ENCODE measurements at regions not wholly inside any gene's neighbourhood (a gene's known extent, or its start where the extent isn't known, plus 50 kb on each side); places are given as distances from the start of the nearest gene placed in this dataset.

GRCh38 chr10:105503714-105504113 lies 862.6 kb downstream of the SORCS3 start:
- Histone ChIP-seq H3K4me1 (ENCODE audit: insufficient read depth, low read length) (no peaks in the 10 kb centered on the region), H3K4me3 (ENCODE audit: low read depth in 1 of 2, low read length in 2 of 2) (no peak overlapping the region), H3K27me3 (ENCODE audit: control insufficient read depth in 1 of 2, insufficient read depth in 2 of 2, low read length in 2 of 2) (no peaks in the 10 kb centered on the region), H3K9ac (ENCODE audit: low read length) (no peak overlapping the region), H3K27ac (ENCODE audit: low read depth, low read length) (no peak overlapping the region), H3K36me3 (ENCODE audit: insufficient read depth, low read length) (no peaks in the 10 kb centered on the region), H3K9me3 (ENCODE audit: low read length) (no peaks in the 10 kb centered on the region)

GRCh38 chr10:105502058-105502457 lies 861.0 kb downstream of the SORCS3 start:
- H3K27ac ChIP-seq (ENCODE audit: low read depth, low read length): no peak overlapping the region
- H3K4me1 ChIP-seq (ENCODE audit: insufficient read depth, low read length): no peaks in the 10 kb centered on the region
- H3K9ac ChIP-seq (ENCODE audit: low read length): no peak overlapping the region
- H3K36me3 ChIP-seq (ENCODE audit: insufficient read depth, low read length): no peaks in the 10 kb centered on the region
- H3K27me3 ChIP-seq (ENCODE audit: control insufficient read depth in 1 of 2, insufficient read depth in 2 of 2, low read length in 2 of 2): no peaks in the 10 kb centered on the region
- no peak overlapping the region for H3K4me3 ChIP-seq (ENCODE audit: low read depth in 1 of 2, low read length in 2 of 2)
- no peaks in the 10 kb centered on the region for H3K9me3 ChIP-seq (ENCODE audit: low read length)

- H3K27ac ChIP-seq (ENCODE audit: low read depth, low read length): no peak overlapping the region
- no peaks in the 10 kb centered on the region for H3K27me3 ChIP-seq (ENCODE audit: control insufficient read depth in 1 of 2, insufficient read depth in 2 of 2, low read length in 2 of 2)
- no peaks in the 10 kb centered on the region for H3K9me3 ChIP-seq (ENCODE audit: low read length)
- no peak overlapping the region for H3K9ac ChIP-seq (ENCODE audit: low read length)
- no peak overlapping the region for H3K4me3 ChIP-seq (ENCODE audit: low read depth in 1 of 2, low read length in 2 of 2)
- no peaks in the 10 kb centered on the region for H3K4me1 ChIP-seq (ENCODE audit: insufficient read depth, low read length)
- no peaks in the 10 kb centered on the region for H3K36me3 ChIP-seq (ENCODE audit: insufficient read depth, low read length)
Observed at GRCh38 chr10:105494944-105495343, 853.9 kb downstream of the SORCS3 start.

DNA sequence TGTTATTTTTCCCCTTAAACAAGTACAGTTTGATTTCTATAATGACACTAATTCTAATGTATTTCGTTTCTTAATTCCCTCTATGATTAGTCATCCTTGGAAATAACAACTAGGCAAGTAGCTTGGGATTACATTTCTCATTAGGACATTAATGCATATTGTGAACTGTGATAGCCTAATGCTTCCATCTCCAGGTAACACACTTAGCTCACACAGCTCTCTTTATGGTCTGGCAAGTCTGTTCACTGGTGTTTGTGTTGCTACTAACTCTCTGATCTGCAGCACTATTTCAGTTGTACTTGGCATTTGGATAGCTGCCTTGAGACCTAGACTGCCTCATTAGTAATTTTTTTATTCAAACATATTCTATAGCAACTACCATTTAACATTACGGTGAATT lies 853.2 kb downstream of the SORCS3 start:
- H3K27ac ChIP-seq (ENCODE audit: low read depth, low read length): no peak overlapping the region
- H3K9ac ChIP-seq (ENCODE audit: low read length): no peak overlapping the region
- H3K4me3 ChIP-seq (ENCODE audit: low read depth in 1 of 2, low read length in 2 of 2): no peak overlapping the region

GRCh38 chr10:105473170-105473569 lies 832.1 kb downstream of the SORCS3 start:
- H3K27me3 ChIP-seq (ENCODE audit: control insufficient read depth in 1 of 2, insufficient read depth in 2 of 2, low read length in 2 of 2): no peaks in the 10 kb centered on the region
- no peak overlapping the region for H3K27ac ChIP-seq (ENCODE audit: low read depth, low read length)
- no peak overlapping the region for H3K4me3 ChIP-seq (ENCODE audit: low read depth in 1 of 2, low read length in 2 of 2)
- H3K9ac ChIP-seq (ENCODE audit: low read length): no peak overlapping the region
- H3K36me3 ChIP-seq (ENCODE audit: insufficient read depth, low read length): no peaks in the 10 kb centered on the region
- H3K9me3 ChIP-seq (ENCODE audit: low read length): no peaks in the 10 kb centered on the region
- no peaks in the 10 kb centered on the region for H3K4me1 ChIP-seq (ENCODE audit: insufficient read depth, low read length)

More for the DNA sequence above, 853.2 kb downstream of the SORCS3 start:
- no peaks in the 10 kb centered on the region for H3K4me1 ChIP-seq (ENCODE audit: insufficient read depth, low read length)
- no peaks in the 10 kb centered on the region for H3K36me3 ChIP-seq (ENCODE audit: insufficient read depth, low read length)
- no peaks in the 10 kb centered on the region for H3K9me3 ChIP-seq (ENCODE audit: low read length)
- H3K27me3 ChIP-seq (ENCODE audit: control insufficient read depth in 1 of 2, insufficient read depth in 2 of 2, low read length in 2 of 2): no peaks in the 10 kb centered on the region

DNA sequence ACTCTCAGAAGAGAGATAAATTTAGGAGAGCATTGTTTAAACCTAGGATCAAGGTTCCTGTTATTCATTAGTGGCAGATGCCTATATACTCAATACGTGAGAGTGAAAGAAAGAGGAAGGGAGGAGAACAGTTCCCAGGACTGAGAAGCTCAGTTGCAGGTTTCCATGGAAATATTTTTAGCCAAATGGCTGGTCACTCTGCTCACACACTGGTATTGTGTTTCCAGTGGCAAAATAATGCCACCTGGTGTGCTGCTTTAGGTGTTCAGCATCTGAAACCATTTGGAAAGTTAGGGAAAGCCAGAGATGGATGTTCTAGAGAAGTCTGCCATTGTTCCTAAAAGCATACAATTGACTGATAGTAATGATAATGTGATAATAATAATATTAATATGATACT lies 827.7 kb downstream of the SORCS3 start:
- Histone ChIP-seq H3K36me3 (ENCODE audit: insufficient read depth, low read length) (no peaks in the 10 kb centered on the region), H3K4me1 (ENCODE audit: insufficient read depth, low read length) (no peaks in the 10 kb centered on the region), H3K9me3 (ENCODE audit: low read length) (no peaks in the 10 kb centered on the region), H3K27ac (ENCODE audit: low read depth, low read length) (no peak overlapping the region), H3K4me3 (ENCODE audit: low read depth in 1 of 2, low read length in 2 of 2) (no peak overlapping the region), H3K9ac (ENCODE audit: low read length) (no peak overlapping the region), H3K27me3 (ENCODE audit: control insufficient read depth in 1 of 2, insufficient read depth in 2 of 2, low read length in 2 of 2) (no peaks in the 10 kb centered on the region)

DNA sequence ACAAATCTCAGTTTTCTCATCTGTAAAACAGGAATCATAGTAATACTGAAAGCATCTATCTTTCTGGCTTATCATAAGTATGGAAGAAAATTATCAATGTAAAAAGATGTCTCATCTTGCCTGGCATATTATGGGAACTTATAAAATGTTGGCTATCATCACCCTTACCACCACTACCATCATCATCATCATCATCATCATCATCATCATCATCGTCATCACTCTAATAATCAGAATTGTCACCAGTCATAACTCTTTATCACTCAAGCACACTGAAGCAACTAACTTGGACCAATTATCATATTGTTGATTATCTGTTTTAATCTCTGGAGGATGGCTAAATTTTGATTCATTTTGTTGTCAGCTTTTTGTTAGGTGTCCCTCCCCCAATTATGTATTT lies 825.4 kb downstream of the SORCS3 start:
- Histone ChIP-seq H3K27me3 (ENCODE audit: control insufficient read depth in 1 of 2, insufficient read depth in 2 of 2, low read length in 2 of 2) (no peaks in the 10 kb centered on the region), H3K4me3 (ENCODE audit: low read depth in 1 of 2, low read length in 2 of 2) (no peak overlapping the region), H3K9ac (ENCODE audit: low read length) (no peak overlapping the region), H3K27ac (ENCODE audit: low read depth, low read length) (no peak overlapping the region), H3K9me3 (ENCODE audit: low read length) (no peaks in the 10 kb centered on the region), H3K4me1 (ENCODE audit: insufficient read depth, low read length) (no peaks in the 10 kb centered on the region), H3K36me3 (ENCODE audit: insufficient read depth, low read length) (no peaks in the 10 kb centered on the region)

DNA sequence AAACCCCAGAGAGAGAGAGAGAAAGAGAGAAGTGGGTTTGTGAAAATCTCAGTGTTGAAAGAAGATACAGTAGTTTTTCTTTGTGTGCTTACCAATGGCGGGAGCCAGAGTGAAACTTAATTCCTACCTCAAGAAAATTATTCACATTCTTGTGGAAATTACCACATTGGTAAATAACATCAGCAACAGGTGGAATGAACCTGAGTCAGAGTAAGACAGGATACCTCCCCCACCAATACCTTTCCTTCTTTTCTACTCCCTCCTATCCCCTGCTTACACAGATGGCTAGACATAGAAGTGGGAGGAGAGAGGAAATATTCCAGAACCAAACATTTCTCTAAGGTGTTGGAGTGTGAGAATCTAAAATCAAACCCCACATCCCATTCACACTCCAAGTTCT lies 793.9 kb downstream of the SORCS3 start:
- Histone ChIP-seq H3K9ac (ENCODE audit: low read length) (no peak overlapping the region), H3K4me1 (ENCODE audit: insufficient read depth, low read length) (no peaks in the 10 kb centered on the region), H3K27ac (ENCODE audit: low read depth, low read length) (no peak overlapping the region), H3K4me3 (ENCODE audit: low read depth in 1 of 2, low read length in 2 of 2) (no peak overlapping the region), H3K27me3 (ENCODE audit: control insufficient read depth in 1 of 2, insufficient read depth in 2 of 2, low read length in 2 of 2) (no peaks in the 10 kb centered on the region), H3K36me3 (ENCODE audit: insufficient read depth, low read length) (no peaks in the 10 kb centered on the region), H3K9me3 (ENCODE audit: low read length) (no peaks in the 10 kb centered on the region)

DNA sequence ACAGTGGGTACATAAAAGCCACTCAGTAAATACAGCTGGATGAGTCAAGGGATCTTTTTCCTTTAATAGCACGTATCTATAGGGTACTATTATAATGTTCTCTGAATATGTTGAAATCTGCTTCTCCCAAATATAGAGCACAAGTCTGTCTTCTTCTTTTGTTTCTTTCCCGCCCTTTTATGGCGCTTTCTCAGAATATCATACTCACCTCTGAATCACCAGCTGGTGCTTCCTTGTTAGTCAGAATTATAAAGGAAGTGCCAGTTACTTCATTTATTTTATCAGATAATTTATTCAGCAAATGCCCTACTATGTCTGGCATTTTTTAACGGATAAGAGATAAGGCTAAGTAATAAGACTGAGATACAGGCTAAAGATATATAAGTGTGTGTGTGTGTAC lies 772.9 kb downstream of the SORCS3 start:
- Histone ChIP-seq H3K4me1 (ENCODE audit: insufficient read depth, low read length) (no peaks in the 10 kb centered on the region), H3K9ac (ENCODE audit: low read length) (no peak overlapping the region), H3K4me3 (ENCODE audit: low read depth in 1 of 2, low read length in 2 of 2) (no peak overlapping the region), H3K9me3 (ENCODE audit: low read length) (no peaks in the 10 kb centered on the region), H3K36me3 (ENCODE audit: insufficient read depth, low read length) (no peaks in the 10 kb centered on the region), H3K27me3 (ENCODE audit: control insufficient read depth in 1 of 2, insufficient read depth in 2 of 2, low read length in 2 of 2) (no peaks in the 10 kb centered on the region), H3K27ac (ENCODE audit: low read depth, low read length) (no peak overlapping the region)

DNA sequence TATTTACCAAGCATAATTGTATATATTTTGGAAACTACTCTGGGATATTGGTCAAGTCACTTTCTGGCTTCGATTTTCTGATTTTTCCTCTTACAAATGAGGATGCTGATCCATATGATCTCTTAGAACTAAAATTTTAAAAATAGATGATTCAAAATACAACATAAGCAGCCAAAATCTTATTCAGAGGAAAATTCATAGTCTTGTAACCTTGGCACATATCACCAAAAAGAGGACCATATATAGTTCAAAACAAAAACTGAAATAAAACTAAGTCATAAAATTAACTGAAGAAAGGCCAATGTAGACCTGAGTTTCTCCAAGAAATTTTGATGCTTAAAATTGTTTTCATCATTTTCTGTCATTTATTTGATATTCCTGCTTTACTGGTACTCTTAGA lies 768.3 kb downstream of the SORCS3 start:
- H3K4me3 ChIP-seq (ENCODE audit: low read depth in 1 of 2, low read length in 2 of 2): no peak overlapping the region
- no peaks in the 10 kb centered on the region for H3K9me3 ChIP-seq (ENCODE audit: low read length)
- H3K27ac ChIP-seq (ENCODE audit: low read depth, low read length): no peak overlapping the region

GRCh38 chr10:105406488-105406887 lies 765.4 kb downstream of the SORCS3 start:
- Histone ChIP-seq H3K36me3 (ENCODE audit: insufficient read depth, low read length) (no peaks in the 10 kb centered on the region), H3K9me3 (ENCODE audit: low read length) (no peaks in the 10 kb centered on the region), H3K9ac (ENCODE audit: low read length) (no peak overlapping the region), H3K27me3 (ENCODE audit: control insufficient read depth in 1 of 2, insufficient read depth in 2 of 2, low read length in 2 of 2) (no peaks in the 10 kb centered on the region), H3K27ac (ENCODE audit: low read depth, low read length) (no peak overlapping the region), H3K4me1 (ENCODE audit: insufficient read depth, low read length) (no peaks in the 10 kb centered on the region), H3K4me3 (ENCODE audit: low read depth in 1 of 2, low read length in 2 of 2) (no peak overlapping the region)

More for the DNA sequence above, 768.3 kb downstream of the SORCS3 start:
- no peaks in the 10 kb centered on the region for H3K36me3 ChIP-seq (ENCODE audit: insufficient read depth, low read length)
- H3K9ac ChIP-seq (ENCODE audit: low read length): no peak overlapping the region
- H3K27me3 ChIP-seq (ENCODE audit: control insufficient read depth in 1 of 2, insufficient read depth in 2 of 2, low read length in 2 of 2): no peaks in the 10 kb centered on the region
- no peaks in the 10 kb centered on the region for H3K4me1 ChIP-seq (ENCODE audit: insufficient read depth, low read length)

DNA sequence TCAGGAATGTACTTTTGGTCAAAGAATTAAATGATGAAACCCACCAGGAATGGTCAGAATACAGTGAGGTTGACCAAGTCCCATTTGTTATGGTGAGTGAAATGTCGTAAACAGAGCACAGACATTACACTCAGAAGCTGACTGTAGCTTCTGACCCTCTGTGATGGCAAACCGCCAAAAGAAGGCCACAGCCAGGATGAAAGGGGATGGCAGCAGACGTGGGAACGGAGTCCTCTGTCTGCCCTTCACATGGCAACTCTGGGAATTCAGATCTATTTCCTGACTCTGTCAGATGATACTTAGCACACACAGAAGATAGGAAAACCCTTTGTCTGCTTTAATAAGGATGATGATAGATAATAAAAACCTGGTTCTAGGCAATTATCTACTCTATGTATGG lies 757.1 kb downstream of the SORCS3 start:
- H3K36me3 ChIP-seq (ENCODE audit: insufficient read depth, low read length): no peaks in the 10 kb centered on the region
- no peak overlapping the region for H3K4me3 ChIP-seq (ENCODE audit: low read depth in 1 of 2, low read length in 2 of 2)
- no peak overlapping the region for H3K27ac ChIP-seq (ENCODE audit: low read depth, low read length)
- H3K9me3 ChIP-seq (ENCODE audit: low read length): no peaks in the 10 kb centered on the region
- H3K9ac ChIP-seq (ENCODE audit: low read length): no peak overlapping the region
- no peaks in the 10 kb centered on the region for H3K4me1 ChIP-seq (ENCODE audit: insufficient read depth, low read length)
- no peaks in the 10 kb centered on the region for H3K27me3 ChIP-seq (ENCODE audit: control insufficient read depth in 1 of 2, insufficient read depth in 2 of 2, low read length in 2 of 2)
